ENCODE measurements at regions not wholly inside any gene's neighbourhood (a gene's known extent, or its start where the extent isn't known, plus 50 kb on each side); places are given as distances from the start of the nearest gene placed in this dataset.
"Not testable (repeated sequence)": the region's sequence is repeated elsewhere in the genome, so short reads cannot be mapped to it uniquely, and the experiment has no call there.

DNA sequence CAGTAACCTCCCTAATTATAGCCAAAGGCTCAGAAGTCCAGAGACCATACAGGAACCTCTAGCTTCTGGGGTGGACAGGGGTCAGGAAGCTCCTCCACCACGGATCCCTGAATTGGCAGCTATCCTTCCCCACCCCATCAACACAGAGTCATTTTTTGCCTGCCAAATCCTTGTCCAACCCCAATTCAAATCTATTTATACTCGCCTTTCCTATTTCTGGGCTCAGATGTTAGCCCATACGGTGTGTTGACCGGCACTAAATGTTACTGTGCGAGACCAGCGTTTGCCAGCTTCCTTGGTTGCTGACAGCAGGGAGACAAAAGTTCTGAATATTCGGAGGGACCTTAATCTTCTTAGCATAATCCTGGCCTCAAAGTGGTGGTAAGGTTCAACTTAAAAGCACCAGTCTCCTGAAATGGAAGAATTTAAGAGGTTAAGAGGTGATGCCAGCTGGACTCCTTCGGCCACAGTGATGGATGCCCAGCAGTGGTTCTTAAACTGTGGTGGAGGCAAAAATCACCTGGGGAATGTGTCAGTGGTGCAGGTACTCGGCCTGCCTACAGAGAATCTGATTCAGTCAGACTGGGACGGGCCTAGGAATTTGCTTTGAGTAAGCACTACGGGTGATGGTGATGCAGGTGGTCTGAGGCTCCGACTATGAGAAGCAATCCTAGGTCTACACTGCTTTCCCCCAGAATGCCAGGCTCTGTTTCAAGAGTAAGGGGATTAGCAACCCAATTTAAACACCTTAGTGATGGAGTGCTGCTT is 204.8 kb upstream of the MEF2C start:
- no peak for DNase-seq

DNA sequence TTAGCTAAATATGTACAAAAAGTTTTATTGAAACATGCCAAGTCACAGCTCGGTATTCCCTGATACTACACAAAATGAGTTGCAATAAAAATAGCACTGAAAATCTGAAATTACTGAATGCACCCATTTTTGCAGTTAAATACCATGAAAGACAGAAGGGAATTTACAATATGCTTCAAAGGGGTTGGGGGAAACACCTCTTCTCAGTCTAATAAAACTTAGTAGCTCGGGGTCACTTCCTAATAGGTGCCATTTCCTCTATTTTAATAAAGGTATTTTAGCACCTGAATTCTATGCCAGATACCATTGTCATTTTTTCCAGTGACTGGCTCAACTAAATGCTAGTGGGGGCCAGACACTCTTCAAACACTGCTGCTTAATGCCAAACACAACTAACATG is 204.1 kb upstream of the MEF2C start:
- DNase-seq, result no peak

DNA sequence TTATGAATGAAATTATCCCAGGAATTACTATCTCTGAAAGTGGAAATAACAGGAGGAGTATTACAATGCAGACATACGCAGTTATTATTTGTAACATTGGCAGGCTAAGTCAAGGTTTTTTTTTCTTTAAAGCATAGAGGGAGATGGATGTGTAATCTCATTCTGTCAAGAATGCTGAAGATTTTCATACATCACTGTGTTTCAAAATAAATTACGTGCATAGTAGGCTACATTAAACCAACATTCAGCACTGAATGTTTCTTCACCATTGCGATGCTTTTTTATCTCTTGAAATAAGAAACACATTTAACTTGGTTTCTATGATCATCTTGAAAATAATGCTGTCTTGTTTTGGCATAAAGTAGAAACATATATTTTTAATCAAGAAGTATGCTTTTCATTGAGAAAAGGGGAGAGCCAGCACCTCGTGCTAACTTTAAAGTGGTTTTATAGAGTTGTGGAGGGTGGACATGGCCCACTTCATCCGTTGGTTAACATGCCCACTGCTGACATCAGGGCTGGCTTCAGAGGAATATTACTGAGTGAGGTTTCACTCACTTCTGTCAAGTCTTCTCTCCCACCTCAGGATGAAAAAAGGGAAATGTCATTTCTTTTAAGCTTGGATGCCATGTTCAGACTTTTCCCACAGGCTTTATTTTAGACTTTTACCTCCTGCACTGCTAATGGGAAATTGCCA is 203.6 kb upstream of the MEF2C start:
- no peak for DNase-seq

DNA sequence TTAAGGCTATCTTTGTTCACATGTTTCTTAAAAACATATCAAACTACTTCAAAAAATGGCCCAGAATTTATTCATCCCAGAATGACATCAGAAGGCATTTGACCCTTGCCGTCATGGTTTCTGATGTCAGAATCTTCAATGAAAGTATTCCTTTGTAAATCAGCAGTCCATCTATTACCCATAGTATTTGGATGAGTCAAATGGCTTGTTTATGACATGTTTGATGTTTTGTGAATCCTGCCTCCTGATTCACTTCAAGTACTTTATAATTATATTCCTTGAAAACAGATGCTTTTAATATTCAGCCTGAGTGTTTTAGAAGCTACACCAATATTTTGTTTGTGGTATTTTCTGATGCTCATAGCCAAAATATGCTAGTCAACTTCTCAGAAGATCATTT is 200.8 kb upstream of the MEF2C start:
- no peak for DNase-seq

DNA sequence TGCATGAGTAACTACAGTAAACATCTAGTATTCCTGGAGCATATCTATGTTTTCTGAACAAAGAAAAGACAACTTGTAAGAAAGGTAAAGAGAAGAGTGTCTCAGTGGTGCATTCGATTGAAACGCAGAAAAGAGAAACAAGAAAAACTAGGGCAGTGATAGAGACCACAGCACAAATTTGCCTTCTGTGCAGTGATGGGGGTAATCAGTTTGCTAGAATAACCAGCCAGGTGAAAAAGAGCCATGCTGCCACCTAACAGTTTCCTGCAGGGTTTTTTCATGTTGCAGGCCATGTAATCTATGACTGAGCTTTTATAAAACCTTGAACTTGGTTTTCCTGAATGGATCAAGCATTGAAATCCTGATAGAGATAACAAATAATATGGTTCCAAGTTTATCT is 198.4 kb upstream of the MEF2C start:
- no peak for DNase-seq

DNA sequence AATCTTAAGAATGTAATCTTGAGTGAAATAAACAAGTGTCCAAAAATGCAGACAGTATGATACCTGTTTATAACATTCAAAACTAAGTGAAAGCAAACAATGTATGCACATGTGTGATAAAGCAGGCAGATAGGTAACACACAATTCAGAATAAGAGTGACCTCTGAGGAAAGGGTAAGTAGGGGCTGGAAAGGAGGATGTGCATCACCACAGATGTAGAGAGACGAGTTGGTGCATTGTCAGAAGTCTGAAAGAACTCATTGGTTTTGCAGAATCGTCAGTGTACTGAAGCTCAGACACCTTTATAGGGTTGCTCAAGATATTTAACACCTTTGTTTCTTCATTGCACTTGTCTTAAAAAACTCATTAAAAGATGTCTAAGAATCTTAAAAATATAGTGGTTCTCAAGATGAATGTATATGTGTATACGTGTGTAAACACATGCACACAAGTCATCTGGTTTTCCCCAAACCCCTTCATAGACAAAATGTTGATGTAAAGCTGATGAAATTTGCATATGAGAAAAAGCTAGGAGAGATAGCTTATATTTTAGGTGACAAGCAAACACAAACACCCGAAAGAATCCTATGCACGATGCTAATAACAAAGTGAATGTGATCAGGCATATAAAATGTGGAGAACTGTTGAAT is 197.6 kb upstream of the MEF2C start:
- no peak for DNase-seq

DNA sequence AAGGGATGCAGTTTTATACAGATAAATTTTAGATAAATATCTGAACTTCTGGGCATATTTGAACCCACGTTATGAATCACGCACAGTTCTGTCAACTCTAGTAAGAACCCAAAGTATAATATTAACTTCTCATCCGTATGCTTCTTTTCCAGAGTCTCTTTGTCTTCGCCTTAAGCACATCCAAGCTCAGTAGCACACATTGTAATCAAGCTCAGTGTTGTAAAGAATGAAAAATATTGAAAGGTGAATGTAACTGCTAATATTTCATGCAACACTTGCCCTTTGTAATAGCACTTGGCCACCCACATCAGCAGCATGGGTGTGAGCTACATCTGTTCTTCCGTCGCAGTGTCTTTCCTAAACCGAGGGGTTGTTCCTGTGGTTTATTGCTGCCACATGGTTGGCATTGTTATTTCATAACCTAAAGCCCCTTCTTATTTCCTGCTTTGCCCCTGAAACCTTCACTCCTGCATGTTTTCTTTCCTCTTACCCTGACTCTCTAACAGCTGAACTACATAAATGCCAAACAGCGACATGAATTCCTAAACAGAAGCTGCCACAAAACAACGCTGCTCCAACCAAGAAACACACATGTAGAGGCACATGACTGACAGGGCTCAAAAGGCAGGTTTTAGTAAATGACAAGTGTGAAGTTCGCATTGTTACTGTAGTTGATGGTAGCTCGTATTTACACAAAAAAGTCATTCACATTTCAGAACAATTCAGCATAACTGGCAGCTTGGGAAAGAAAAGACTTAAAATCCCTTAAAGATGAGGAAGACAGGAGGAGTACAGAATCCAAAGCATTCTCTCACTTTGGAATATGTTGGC is 190.1 kb upstream of the MEF2C start:
- no peak for DNase-seq

DNA sequence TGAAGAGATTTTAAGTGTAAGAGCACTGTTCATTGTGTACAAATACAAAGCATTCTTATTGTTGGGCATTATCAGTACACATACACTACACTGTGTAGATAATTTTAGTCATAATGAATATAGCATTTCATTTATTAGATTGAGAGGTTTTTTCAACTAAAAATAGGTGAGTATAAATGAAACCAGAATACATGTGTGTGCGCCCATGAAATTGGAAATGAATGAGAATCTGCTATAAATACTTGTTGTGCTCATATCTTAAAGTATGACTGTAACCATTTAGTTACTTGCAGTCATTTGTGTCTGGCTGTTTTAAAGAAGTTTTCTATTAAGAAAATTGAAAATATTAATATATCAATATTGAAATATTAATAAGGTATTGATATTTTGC is 189.0 kb upstream of the MEF2C start:
- no peak for DNase-seq

DNA sequence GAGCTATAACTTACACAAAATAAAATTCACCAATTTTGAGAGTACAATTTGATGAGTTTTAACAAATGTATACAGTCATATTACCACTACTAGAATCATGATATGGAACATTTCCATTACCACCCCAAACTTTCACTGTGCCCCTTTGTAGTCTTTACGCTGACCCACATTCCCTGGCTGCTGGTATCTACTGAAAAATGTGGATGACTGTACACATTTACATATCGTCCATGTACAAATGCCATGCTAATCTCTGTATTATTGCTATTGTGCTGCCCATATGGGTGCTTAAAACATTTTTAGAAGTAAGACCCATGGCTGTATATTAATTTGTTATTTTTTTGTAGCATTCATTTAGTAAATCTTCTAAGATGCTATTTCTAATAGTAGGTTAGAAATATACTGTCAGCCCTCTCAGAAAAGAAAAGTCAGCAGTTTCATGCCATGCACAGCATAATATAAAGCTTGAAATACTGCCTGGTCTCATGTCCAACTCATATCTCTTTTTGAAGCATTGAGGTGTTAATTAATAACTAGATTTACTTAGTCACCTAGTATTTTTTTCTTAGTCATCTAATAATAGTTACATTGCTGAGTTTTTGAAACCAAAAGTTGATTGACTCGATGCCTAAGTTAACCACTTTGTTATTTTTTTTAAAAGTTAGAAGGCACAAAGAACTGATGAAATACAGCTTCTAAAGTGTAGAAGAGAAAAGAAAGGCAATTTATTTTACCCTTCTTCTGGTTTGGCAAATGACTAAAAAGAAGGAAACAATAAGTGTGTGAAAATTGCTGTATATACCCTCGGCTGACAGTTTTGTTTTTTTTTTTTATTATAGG is 188.3 kb upstream of the MEF2C start:
- DNase-seq, result no peak

DNA sequence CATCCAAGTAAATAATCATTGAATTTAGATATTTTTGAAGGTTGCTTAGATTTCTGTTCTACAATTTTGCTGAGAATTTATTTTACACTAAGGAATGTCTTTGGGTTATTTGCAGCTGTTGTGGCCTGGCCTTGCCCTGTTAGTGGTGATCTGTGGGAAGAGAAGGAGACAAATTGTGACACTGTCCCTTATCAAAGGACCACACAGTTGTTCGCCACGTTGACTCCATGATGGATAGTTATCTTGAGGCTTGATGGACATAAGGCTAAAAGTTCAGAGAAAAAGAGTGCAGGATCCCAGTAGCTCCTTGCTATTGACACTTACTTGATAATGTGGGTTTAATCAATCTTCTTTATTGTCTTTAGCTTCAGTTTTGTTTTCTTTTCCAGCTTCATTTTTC is 186.6 kb upstream of the MEF2C start:
- DNase-seq, result no peak

DNA sequence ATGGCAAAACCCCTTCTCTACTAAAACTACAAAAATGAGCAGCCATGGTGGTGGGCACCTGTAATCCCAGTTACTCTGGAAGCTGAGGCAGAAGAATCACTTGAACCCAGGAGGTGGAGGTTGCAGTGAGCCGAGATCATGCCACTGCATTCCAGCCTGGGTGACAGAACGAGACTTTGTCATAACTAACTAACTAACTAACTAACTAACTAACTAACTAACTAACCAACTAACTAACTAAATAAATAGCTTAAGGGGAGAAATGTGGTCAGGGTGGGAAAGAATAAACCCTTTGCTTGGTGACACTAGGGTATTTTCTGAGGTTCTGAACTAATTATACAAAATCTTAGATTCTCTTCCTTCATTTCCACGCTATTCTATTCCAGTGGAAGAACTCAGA is 184.4 kb upstream of the MEF2C start:
- no peak for DNase-seq

DNA sequence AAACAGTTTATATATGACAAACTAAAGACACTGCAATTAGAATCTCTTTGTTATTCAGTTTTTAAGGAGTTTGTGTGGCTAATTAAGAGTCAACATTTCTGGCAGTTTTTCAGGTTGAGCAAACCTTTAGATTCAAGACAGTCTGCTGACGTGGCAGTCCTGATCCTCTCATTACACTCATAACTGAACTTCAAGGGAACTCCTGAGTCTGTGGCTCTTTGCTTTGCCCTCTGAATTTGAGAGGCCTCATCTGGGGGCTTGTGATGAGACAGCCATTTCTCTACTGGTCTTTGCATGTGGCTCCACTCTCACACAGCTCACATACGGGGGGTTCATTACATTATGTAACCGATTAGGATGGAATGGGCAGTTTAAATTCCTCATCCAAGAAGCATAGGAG is 182.9 kb upstream of the MEF2C start:
- DNase-seq, result no peak

DNA sequence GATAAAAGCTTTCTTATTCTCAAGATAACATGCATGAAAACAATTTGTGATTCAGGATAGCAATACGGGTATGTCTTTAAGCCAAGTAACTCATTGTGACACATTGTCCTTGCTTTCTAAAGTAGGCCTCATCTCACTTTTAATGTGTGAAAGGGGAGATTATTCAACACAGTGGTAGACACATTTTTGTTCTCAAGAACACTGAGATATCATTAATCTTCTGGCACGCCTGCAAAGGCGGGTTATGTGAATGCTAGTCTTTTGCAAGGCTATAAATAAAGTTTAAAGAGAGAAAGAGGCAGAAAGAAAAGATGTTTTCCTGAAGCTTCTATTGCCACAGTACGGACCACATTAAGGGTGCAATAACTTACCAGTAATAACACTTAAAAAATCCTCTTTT is 181.8 kb upstream of the MEF2C start:
- DNase-seq, result no peak

DNA sequence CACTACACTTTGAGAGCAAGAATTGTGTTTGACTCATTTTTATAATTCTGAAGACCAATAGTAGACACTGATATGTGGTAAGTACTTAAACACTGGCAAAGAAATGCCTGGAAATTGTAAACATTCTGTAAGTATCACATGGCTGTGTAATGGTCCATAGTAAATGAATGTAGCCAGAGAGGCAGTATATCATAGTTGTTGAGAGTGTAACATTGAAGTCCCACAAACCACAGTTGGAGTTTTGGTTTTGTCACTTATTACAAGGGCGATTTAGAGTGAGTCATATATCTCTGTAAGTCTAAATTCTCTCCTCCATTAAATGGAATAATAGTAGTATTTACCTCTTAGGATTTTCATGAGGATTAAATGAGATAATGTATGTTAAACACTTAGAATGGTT is 181.1 kb upstream of the MEF2C start:
- DNase-seq, result no peak

DNA sequence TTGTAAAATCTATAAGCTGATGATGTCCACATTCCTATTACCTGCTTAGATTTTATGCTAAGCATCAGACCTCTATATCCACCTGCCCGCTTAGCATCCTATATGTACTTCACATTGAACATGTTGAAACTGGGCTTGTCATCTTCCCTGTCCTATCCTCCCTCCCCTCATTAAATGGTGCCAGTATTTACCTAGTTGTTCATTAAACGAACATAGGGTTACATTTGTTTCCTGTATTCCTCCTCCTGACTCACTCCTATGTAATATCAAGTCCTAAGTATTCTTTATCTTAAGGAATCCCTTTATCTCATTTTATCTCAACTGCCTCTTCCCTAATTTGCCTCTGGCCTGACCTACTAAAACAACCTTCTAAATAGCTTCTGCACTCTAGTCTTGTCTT is 177.8 kb upstream of the MEF2C start:
- no peak for DNase-seq

DNA sequence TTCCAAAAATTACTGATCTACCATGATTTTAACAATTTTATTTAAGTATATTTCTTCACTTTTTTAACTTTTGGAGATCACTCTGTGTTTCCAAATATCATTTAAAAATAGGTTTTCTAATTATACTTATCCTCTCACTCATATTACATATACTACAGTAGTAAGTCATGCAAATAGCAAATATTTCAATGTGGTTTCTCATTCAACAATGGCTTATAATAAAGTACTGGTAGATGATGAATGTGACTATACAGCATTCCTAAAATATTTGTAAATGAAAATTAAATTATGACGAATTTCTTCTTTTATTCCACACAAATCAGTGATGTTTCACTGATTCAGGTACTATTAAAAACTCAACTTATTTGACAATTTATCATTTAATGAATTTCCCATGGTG is 176.3 kb upstream of the MEF2C start:
- DNase-seq, result no peak

DNA sequence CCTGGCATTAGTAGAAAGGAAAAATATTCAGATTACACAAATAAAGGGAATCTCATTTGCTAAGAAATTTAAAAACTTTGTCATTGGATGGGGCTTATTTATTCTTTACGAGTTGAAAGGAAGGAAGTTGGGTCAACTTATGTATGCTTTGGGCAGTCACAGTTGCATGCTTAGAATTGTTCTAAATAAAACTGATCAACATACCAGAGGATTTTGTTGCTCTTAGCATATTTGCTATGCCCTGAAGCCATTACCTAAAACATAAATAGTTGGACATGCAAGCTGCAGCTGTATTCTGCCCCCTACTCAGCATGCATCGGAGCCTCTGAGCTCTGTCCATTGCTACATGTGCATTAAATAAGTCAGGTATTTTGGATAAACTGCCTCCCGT is 172.7 kb upstream of the MEF2C start:
- DNase-seq, result no peak

DNA sequence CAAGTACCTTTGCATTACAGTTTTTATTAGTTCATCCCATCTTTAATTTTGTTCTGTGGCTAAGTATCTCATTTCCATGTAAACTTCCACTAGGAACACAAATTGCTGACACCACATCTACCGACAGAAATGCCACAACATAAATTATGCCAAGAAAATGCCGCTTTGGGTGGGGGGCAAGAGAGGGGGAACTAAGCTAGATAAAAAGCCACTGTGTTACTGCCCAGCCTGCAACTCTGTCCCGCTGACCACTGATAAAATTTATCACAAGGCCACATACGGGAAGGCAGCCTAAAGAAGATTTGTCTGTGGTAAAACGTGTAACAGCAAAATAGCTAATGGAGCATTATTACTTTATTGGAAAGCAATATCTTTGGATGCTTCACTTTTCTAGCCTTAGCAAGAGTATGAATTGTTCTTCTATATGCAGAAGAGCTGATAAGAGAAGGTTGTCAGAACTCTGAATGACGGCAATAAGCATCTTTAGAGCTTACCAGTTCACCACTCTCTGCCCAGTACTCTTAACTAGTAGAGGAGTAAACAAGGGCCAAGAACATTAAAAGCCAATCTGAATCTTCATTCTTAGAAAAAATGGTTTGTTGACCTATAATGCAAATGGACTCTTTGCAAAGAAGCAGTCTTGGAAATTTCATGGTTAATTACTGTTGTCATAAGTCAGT is 172.2 kb upstream of the MEF2C start:
- DNase-seq, result no peak

DNA sequence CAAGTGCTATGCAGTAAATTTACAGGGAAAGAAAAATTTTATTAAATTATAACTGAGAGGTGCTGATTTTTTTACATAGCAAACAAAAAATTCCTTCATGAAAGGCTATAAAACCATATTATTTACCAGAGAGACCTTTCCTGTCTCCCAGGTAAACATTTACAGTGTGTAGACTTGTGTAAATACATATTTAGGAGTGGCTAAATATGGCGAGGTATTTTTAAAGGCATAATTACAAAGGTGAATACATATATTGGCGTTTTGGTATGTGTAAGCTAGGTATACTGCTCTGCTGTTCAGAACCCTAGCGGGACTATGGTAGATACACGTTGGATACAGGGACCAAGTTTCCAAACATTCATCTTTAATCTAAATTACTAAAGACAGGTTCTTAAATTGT is 170.6 kb upstream of the MEF2C start:
- DNase-seq, result no peak

DNA sequence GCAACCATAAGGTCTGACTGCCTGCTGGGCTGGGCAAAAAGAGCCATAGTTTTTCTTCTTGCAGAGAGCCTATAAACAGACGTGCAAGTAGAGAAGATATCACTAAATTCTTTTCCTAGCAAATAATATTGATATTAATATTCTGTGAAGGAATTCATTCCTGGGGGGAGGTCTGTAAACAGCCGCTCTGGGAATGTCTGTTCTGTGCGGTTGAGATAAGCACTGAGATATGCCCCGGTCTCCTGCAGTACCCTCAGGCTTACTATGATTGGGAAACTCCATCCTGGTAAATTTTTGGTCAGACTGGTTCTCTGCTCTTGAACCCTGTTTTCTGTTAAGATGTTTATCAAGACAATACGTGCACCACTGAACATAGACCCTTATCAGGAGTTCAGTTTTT is 167.1 kb upstream of the MEF2C start:
- DNase-seq, result not testable (repeated sequence)

DNA sequence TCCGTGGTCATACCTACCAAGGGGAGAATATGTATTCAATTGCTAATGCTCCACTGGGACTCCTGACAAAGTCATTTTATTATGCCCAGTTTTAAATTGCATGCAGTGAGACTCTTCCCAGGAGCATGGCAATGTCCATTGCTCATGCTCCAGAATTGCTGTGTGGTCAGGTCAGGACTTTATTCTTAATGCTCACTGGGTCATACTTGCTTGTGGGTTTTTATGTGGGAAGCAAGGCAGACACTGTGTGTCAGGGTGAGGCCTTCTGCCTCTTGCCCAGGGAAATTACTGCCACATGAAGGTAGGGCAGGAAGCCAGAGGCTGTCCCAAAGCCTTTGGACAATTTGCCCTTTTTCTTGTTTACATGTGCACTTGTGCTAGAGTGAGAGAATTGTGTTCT is 164.6 kb upstream of the MEF2C start:
- DNase-seq, result no peak

DNA sequence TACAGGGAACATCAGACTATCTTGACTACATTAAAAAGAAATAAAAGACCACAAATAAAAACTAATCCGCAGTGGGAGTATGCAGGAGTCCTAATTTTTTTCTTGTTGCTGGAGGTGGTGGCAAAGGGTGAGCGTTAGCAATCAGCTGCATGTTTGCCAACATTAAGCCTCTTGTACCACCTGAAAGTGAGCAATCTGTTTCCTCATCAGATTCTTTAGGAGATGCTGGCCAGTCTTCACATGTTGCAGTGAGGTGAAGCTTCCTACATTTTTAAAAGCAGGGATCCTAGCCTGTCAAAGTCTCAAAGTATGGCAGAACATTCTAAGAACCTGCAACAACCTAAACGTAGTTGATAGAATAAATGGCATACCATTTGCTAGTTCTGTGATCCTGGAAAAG is 162.2 kb upstream of the MEF2C start:
- DNase-seq, result no peak
